Dermis microvascular lymphatic vessel endothelial cell (primary cell): ENCODE measurements at regions not wholly inside any gene's neighbourhood (a gene's known extent, or its start where the extent isn't known, plus 50 kb on each side); places are given as distances from the start of the nearest gene placed in this dataset.

Experiments
- DNase-seq, 2 donors: peaks; one replicate each; pipeline versions ENCODE4 v3.0.0 to v3.0.0-alpha.2; 2010; ENCODE audit warnings: low read depth in 2 of 2

DNA sequence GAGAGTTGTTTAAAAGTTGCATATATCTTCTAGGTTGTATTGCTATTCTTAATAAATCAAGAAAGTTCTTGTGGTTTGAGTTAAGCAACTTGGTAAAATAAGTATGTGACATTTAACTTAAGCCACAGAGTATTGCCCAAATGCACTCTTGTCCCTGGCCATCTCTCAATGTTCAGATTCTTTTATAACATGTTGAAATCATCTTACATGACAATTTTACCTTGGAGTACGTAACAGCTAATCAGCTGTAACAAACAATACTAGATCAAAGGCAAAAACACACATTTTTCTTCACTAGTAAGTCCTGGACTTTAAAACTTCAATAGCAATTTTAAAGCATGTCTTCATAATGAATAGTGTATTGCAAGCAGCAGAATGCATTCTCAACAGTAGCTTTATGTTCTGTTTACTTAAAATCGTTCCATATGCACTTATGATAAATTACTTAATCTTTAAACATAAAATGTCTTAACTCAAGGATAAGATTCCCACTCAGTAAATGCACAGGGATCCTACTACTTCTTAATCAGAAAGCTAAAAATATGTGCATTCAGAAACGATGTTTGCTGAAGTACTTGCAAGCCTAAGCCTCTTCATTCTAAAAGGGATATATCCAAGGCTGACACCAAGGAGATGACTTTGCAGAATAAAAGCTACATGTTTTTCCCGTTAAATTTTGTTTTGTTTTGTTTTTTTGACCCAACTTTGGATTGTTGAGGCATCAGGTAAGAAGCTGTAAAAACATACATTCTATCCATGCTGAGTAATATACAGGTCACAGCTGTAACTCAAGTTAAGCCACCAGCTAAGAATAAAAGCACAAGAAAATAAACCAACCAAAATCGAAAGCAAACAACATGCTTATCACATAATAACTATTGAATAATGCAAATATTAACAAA lies 86.1 kb upstream of the NFIB start:
- DNase-seq = no peak

DNA sequence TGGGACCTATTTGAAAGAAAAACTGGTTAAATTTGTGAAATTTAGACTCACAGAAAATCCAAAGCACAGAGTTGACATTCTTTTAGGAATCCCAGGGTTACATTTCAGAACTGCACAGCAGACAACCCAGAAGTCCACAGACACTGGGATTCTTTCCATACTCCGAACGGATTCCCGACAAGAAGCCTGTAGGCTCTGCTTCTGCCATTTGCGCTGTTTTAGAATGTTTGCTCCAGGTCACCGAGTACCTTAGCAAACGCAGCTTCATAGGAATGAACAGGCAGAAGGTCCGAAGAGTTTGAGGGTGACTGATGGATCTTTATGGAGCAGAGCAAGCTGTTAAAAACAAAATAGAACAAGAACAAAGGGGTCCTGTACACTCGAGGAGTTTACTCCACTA lies 84.5 kb upstream of the NFIB start:
- DNase-seq = no peak

DNA sequence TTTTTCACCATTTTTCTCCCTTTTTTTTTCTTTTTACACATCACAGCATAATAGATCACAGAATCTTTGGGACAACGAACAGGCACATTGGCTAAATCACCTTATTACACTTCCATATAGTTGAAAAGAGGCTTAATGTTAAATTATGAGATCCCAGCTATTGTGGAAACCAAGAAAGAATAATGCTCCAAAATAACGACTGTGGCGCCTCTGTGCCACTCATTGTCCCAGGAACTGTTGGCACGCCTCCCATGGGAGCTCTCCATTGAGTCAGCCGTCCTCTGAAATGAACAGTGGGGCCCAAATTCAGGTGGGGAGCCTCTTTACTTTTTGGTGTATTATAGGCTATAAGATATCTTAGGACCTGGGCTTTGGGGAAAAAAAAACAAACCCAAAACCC lies 82.2 kb upstream of the NFIB start:
- DNase-seq = no peak

DNA sequence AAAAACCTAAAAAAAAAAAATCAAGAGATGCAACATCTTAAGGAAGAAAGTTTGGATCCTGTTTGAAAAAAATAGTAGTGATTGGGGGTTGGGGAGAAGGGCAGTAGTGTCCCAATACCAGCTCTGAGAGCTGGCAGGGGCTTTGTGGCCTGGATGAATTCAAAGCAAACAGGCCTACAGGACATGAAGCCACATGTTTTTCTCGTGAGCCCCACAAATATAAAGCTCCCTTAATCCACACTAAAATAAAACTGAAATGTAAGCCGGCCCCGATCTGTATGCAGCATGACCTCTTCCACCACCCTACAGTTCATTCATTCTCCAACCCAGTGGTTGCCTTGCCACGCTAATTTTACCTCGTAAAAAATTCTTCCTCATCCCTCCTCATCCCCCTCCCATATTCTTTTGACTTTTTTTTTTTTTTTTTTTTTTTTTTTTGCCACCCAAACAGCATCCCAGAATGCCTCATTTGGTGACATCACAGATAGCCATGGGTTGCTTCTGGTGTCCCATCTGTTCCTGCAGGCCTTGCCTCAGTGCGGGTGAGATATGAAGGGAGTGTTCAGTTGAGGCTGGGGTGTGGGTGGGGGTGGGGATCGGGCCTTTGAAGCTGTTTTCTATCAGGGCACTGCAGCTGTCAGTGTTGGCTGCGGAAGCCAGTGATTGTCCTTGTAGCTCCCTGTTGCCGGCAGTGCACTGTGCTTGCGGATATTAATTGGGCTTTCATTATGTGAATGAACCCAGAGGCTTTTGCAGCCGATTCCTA lies 81.6 kb upstream of the NFIB start:
- peak in 1 of 2 donors; percentile 36 for DNase-seq

DNA sequence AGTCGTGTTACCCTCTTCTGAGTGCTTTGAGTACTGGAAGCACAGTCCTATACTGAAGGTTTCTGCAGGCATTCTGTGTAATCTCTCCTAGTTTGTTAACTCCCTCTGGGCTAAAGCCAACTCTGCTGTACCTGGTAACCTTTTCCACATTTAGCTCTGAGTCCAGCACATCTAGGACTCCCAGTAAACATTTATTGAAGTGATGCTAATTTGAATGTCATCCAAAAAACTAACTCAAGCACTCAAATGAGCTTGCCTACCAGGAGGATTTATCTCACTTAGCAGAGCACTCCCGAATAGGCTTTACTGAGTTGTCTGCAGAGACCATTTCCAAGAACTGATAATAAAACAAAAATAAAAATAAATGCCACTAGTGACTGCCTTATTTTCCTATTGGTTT lies 79.5 kb upstream of the NFIB start:
- DNase-seq = no peak

DNA sequence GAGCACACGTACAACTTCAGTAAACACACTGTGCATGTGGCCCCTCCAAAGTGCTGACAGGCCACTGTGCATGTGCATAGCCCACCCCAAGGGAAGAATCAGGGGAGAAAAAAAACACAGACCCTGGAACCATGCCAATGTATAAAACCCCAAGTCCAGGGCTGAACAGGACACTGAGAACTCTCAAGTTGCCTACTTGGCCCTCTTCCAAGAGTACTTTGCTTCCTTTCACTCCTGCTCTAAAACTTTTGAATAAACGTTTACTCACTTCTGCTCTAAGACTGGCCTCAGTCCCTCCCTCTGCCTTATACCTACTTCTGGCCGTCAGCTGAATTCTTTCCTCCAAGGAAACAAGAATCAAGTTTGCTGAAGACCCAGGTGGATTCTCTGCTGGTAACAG lies 77.7 kb upstream of the NFIB start:
- DNase-seq = peak in 1 of 2 donors; percentile 62

DNA sequence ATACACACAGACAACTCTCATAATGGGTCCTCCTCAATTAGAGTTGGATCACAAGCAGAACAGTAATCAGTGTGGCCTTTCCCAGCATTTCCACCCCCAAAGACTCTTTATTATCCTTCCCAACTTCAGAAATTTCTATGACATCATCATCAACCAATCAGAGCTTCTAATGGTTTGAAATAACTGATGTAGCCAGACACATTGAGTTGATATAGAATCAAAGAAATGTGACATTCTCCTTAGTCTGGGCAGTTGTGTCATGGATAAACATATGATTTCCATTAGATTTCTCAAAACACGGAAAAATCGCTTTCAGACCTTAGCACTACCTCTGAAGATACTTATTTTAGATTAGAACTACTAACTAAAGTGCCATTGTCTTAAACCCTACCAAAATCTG lies 75.7 kb upstream of the NFIB start:
- no peak for DNase-seq

DNA sequence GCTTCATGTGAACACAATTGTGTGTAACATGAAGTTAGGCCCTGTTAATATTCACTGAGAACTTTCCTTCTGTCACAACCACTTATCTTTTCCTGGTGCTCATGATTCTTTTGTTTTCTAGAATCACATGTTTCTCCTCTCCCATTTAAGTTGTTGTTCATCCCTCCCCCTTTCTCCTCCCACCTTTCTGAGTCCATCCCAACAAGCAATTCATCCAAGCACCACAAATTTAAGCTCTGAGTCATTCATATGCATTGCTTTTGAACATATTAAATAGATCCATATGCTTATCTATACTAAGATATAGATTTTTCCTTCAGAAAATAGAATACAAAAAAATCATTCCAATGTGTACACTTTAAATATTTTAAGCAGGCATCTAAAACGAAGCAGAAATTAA lies 75.2 kb upstream of the NFIB start:
- DNase-seq = no peak

DNA sequence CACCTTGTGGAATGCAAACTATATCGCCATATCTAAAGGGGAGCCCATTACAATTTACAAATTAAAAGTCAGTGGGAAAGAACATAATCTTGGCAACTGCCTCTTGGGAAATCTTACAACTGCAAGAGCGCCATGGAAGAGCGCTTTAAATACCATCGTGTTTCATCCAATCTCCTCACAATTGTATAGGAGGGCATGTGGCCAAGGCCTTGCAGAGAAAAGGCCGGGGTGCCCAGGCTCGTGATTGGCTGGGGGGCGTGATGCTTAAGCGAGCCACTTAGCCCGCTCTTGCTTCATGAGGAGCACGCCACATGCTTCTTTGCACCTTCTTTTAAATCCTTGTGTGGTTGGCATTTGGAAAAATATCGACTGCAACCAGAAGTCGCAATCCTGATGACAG lies 69.8 kb upstream of the NFIB start:
- DNase-seq = no peak

DNA sequence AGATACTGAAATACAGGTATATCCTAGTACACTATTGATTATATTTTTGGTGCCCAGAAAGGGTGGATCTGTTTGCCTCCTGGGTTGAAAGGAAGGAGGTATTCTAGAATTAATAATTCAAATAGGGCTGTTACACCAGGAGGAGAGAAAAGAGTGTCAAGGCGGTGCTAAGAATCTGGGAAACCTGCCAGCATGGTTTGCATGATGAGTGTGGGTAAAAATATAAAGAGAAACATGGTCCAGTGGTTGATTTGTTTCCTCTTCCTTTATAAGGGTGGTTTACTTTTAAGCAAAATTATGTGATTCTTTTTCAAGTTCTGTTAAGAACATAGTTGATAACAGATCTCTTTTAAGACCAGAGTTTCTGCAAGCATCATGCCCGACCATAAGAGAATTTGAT lies 69.4 kb upstream of the NFIB start:
- peak in 1 of 2 donors; percentile 79 for DNase-seq

DNA sequence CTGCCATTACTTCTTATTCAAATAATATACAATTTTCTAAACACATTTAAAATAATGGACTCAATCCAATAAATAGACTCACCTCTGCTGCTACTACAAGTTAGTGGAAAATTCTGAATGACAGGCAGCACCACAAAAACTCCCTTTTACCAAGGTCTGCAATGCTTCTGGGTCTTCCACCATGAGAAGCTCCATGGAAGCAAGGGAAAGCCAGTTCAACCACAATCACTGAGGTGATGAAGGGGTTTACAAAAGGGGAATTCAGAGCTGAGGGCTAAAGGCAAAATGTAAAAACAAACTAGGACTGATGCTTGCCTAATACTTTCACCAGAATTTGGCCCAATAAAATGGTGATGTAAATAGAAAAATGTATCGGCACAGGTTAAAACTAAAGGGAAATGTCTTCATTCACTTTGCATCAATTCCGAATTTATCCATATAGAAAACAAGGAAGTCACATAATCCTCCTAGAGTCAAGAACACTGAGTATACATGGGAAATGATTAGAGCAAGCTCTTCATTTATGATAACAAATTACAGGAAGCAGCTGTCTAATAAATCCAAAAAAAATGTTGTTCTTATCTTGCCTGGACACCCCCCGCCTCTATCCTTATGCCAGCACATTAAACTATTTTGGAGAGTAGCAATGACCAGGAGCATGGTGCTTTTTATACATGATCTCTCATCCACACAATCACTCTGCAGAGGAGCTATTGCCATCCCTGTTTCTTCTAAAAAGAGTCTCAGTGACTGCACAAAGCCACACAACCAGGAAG lies 66.3 kb upstream of the NFIB start:
- peak in 1 of 2 donors; percentile 86 for DNase-seq

DNA sequence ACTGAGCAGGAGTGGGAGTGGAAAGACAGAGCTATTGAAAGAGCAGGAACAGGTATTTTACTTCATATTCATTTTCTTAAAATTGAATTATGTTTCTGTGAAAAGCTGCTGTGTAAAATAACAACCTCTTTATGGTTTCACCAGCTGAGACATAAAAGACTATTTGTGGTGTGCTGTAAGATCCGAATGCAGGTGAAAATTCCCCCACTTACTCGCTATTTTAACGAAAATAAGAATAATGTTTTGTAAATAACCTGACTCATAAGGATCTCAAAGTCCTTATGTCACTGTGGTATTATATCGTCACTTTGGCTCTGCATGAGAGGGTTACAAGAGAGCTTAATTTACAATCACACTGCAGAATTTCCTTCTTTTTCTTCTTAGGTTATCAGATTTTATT lies 65.3 kb upstream of the NFIB start:
- DNase-seq = no peak

DNA sequence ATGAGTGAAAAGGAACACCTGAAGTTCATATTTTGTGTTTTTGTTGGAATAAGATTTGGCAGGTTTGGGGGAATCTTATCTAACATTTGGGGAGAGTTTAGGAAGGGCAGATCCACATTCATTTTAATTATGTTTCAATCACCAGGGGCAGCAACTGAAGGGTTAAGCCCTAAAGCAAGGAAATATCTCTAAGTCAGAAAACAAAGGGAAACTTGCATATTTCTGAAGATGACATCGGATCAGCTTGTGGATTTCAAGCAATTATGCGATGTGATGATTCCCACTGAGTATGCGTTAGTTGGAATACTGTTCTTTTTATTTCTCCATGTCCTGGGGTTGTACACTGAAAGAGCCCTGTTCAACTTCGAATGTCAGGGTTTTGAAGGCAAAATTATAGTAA lies 59.8 kb upstream of the NFIB start:
- peak in 1 of 2 donors; percentile 18 for DNase-seq

DNA sequence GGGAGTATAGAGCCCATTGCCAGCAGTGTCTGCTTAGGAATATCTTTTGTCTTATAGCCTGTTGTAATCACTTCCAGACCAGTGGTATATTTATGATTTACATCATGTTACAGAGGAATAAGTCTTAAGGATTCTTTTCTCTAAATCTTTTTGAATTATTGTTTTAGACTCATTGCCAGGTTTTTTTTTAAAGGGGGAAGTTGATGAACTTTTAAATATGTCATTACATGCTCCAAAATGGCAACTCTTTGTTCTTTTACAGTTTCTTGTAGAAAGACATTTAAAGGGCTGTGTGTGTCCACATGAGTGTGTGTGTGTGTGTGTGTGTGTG lies 59.4 kb upstream of the NFIB start:
- DNase-seq = peak in 1 of 2 donors; percentile 54

DNA sequence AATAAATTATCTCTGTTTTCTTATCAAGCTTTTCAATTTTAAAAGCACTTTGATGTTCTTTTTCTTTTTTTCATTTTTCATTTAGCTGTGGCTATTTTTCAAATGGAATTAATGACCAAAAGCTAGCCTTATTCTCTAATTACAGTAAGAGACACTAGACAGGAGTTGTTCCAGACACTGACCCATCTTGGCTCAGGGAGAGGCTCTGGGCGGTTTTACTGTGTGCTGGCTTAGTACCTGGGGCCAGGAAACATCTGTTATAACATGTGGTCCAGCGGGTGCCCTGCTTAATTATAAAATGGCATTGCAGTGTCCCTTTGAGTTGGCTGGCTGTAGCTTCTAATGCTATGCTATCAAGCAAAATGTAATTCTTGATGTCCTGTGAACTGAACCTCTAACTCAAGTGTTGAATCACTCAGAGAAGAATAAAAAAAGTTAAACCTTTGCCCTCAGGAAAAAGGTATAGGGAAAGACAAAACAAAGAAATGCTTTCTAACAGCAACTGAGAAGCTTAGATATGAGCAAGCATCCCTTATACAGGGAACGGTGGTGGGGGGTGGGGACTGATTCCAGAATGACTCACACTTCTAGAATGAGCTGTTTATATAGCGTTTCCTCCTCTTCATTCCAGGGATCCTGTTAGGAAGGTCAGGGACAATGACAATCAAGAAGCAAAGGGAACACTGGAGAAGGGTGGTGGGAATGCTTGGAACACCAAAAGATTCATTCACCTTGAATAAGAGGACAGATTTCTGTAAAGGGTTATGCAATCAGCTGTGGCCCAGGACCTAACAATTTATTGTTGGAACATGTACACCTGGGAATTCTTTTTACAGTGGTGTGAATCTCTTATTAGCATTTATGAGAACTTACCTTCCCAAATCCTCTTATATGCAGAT lies 58.7 kb upstream of the NFIB start:
- peak; percentile 76 to 98 for DNase-seq

DNA sequence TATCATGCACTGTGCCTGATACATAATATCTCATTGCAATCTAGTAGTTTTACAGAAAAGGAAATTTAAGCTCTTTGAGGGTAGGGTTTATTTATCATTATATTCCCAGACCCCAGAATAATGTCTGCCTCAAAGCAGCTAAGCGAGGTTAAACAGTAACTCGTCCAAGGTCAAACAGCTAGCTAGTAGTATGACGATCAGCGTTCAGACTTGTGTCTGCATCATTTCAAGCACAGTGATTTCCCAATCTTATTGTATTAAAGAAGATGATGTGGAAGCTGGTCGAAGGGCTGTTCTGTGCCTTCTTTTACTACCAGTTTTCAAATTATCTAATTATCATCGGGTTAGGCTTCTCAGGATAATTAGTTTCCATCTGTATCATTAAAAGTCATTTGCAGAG lies 55.1 kb upstream of the NFIB start:
- DNase-seq = no peak

DNA sequence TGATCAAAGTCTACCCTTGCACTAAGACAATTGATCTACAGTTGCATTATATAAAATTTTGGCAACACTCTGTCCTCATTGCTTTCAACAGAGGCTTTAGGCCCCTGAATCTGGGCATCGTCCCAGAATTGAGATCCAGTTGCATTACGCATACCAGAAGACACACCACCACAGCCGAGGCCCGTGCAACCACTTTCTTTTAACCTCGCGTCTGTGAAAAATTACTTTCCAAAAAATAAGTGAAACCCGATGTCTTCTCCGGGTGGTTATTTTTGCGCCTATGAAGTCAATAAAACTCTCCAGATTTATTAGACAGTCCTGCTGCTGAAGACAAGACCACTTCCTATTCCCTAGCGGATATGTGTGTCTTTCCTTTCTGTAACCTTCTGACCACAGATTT lies 52.1 kb upstream of the NFIB start:
- DNase-seq = no peak

DNA sequence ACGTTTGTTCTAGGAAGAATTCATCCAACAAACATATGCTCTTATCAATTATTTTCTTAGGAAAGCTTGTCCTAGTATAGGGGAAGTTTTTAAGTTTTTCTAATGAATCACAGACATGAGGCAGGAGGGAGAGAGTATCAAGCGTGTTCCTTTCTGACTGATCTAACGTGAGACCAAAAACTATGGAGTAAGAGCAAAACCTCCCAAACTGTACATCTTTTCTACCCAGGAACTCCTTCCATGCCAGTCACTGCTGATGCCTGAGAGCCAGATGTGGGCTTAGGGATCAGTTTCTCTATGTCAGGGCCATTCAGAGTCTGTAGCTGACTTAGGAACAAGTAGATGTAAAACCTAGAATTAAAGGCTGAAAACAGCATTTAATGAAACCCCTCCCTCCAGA lies 51.7 kb upstream of the NFIB start:
- no peak for DNase-seq
